HG03060 (cell line): ENCODE measurements at regions not wholly inside any gene's neighbourhood (a gene's known extent, or its start where the extent isn't known, plus 50 kb on each side); places are given as distances from the start of the nearest gene placed in this dataset.

Source experiments
- ATAC-seq: cut with Tn5 transposase; IDR thresholded peaks from one replicate; pipeline ENCODE4 v1.9.1; 2021; ENCODE audit warnings: low read depth, moderate number of reproducible peaks; ENCODE audit not compliant: unreplicated experiment

DNA sequence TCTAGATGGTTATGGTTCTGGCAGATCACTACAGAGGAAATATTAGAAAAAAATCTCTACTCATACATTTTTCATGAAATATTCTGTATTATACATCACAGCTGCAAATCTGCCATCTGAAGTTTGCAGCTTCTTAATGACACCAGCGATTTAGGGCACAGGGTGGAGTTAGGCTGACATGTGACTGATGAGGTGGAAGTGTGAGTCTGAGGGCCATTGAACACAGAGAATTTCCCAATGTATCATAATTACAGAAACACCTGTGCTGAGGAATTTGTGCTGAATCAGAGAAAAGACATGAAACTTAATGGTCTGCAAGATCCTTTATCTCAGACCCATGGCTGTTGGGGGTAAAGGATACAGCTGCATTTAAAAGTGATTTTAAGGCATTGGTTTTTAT is 2025.6 kb upstream of the AGA start:
- no peak for ATAC-seq

DNA sequence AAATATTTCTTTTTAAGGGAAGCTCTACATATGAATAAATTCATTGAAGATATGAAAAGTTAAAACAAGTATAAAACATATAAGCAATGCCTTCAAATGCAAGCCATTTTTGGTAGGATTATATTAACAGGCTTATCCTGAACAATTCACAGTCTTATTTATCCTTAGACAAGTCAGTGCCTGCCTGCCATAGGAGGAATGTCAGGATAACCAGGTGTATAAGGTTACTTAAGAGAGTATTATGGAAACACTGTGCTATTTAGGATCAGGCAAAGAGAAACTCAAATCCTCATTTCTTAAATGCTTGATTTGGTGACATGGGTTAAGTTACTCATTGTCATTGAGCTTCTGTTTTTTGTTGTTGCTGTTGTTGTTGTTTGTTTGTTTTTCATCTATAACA is 2029.9 kb upstream of the AGA start:
- no peak for ATAC-seq

DNA sequence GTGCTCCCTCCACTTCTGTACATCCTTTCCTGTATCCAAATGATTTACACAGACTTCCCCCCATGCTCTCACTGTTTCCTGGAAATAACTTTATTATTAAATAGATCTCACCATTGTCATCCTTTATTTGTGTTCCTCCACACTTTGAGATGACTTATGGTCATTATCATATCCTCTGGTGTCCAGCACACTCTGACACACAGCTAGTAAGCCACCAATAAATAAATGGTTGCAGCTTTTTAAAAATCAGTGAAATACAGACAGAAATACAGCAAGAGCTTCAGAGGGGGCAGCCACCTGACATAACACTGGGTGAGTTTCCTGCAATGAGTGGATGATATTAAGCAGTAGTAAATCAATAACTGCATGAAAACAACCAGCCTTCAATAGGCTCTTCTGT is 2036.4 kb upstream of the AGA start:
- no peak for ATAC-seq

DNA sequence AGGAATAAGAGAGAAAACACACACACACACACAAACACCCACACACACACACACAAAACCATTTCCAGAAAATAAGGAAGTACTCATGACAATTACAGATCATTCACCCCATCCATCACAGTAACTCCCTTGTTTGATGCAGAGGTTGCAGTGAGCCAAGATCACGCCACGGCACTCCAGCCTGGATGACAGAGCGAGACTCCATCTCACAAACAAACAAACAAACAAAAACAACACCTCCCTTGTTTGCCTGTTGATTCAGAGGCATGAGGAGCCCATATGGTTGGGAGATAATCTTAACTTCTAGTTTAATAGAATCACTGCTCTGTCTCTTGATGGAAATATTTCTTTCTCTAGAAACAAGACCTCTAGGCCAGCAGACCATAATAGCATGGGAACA is 2043.5 kb upstream of the AGA start:
- ATAC-seq = no peak

DNA sequence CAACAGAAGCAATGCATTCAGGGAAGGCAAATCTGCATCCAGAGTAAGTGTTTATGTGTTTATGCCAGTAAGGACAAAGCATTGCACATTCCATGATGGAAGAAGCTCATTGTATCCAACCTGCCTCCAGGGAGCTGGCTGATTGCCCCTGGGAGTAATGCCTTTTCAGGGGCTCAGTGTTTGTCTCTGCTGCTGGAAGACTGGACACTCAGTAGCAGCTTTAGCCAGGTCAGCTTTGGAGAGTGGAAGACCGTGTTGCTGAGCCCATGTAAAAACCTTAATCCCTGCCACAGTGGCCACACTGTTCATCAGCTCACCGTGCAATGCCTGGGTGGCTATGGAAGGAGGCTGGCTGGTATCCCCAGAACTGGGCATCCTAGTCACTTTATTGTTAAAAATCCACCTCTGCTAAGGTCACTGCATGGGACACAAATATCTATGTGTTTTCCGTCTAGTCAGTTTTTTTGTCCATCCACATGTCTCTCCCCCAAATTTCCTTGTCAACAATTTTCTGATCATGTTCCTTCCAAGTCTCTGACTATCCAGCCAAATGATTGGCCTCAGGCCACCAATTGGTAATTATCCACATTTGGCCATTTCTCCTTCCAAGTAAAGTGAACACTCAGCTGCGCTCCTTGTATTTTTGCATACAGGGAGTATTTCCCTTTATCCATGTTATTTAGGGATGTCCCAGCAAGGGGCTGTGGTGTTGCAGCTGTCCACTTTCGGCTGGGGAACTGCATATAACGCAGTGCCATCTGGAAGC is 2044.5 kb upstream of the AGA start:
- no peak for ATAC-seq

DNA sequence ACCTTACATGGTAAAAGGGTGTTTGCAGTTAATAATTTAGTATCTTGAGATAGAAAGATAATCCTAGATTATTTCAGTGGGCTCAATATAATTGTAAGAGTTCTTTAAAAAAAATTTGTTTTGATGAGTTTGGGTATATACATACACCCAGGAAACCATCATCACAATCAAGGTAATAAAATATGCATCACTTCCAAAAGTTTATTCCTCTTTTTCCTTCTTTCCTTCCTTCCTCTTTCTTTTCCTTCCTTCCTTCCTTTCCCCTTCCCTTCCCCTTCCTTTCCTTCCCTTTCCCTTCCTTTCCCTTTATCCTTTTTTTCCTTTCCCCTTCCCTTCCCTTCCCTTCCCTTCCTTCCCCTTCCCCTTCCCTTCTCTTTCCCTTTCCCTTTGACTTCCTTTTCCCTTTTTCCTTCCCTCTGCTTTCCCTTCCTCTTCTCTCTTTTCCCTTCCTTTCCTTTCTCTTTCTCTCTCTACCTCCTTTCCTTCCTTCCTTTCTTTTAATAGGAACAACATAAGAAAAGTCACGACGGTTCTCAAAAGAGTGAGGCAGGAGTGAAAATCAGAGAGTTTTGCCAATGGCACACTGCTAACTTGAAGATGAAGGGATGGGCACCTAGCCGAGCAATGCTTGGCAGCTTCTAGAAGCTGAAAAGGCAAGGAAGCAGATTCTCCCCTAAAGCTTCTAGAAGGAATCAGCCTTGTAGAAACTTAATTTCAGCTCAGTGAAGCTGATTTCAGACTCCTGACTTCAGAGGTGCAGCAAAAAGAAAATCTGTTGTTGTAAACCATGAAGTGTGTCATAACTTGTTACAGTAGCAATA is 2050.2 kb upstream of the AGA start:
- no peak for ATAC-seq

DNA sequence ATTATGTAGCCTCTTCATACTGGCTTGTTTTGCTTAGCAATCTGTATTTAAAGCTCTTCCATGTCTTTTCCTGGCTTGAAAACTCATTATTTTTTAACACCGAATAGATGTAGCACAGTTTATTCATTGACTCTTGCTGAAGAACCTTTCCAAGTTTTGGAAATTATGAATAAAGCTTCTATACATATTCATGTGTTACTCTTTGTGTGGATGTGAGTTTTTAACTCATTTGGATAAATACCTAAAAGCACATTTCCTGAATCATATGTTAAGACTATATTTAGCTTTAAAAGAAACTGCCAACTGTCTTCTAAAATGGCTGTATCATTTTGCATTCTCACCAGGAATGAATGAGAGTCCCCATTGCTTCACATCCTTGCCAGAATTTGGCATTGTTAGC is 2061.7 kb upstream of the AGA start:
- no peak for ATAC-seq

DNA sequence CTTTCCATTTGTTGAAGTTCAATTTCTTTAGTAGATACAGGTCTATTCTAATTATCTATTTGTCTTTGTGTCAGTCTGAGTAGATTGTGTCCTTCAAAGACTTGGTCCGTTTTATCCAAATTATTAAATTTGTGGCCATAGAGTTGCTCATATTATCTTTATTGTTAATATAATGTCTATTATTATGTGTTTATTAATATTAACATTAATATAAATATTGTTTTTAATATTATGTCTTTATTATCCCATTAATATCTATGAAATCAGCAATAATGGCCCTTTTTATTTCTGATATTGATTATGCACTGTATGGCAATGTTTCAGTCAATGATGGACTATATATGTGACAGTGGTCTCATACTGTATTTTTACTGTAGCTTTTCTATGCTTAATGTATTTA is 2067.3 kb upstream of the AGA start:
- no peak for ATAC-seq

DNA sequence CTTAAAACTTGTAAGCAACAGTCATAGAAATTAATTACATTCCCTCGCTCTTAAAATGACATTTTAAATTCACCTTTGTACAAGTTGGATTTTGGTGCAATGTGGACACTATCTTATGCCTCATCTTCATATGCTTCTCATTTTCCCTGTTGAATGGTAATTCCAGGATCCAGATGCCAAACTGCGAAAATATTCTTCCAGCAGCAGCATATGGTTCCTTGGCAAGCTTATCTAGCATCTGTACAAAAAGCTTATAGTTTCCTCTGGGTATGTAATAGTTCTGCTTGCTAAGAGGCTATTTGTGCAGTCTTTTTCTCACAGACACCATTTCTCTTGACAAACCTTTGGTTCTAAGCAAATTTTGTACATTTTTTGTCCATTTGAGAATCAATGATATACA is 2079.7 kb upstream of the AGA start:
- ATAC-seq = no peak

DNA sequence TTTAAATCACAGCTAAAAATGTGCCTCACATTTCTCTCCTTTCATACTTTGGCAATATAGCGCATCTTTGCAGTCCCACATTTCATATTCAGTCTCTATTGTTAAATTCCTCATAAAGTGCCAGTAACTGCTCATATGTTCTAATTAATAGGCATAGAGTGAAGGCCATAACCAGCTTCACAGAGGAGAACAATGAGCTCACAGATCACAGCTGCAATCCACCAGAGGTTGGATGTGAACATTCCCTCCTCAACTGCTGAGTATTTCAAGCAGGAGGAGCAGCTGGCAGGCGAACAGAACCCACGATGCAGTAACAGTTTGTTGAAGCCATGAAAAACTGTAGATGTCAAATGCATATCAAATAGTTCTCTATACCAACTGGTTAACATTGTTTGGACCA is 2088.7 kb upstream of the AGA start:
- ATAC-seq = no peak

DNA sequence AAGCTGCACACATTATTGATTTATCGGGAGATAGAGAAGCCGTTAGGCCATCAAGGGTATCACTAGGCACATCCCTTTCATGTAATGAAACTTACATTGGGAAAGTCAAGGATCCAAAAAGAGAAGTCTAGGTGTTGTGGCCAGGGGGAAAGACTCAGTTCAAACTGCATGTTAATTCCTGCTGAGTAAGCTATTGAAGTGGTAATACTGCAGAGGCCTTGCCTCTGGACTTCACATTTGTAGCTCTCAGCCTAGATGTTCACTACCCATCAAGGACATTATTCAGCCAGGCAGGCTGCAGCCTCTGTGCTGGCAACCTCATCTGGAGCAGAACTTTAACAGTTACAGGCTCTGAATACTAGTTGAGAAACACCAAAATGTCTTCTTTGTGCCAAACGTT is 2094.5 kb upstream of the AGA start:
- no peak for ATAC-seq

DNA sequence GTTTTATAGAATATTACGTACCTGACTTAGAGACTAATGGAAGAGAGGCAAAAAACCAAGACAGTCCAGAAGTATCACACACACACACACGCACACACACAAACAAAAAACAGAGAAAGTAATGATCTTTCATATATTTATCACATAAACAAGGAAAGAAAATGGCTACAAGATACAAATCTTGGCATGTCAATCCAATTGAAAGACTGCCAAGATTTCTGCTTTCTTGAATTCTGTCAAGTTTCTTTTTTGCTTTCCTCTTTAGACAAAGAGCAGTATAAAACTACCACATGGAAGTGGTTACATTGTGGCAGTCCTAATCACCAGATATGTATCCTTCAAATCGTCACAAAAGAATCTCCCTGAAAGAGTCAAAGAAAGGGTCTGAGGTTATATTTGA is 2097.4 kb upstream of the AGA start:
- no peak for ATAC-seq

DNA sequence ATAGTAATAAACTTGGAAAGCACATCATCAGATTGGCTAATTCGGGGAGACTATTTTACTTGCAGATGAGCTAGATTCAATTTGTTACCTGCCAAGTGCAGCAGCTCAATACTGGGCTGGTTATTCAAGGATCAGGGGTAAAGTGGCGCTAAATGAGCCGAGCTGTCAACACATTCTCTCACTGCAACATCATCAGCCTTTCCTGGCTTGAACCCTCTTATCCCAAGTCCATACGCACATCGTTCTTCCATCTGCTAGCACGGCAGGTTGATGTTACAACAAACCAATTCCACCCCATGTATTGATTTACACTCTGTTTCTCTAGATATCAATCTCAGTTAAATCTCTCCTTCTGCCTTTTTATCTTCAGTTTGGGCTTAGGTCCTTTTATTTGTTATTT is 2101.5 kb upstream of the AGA start:
- no peak for ATAC-seq

DNA sequence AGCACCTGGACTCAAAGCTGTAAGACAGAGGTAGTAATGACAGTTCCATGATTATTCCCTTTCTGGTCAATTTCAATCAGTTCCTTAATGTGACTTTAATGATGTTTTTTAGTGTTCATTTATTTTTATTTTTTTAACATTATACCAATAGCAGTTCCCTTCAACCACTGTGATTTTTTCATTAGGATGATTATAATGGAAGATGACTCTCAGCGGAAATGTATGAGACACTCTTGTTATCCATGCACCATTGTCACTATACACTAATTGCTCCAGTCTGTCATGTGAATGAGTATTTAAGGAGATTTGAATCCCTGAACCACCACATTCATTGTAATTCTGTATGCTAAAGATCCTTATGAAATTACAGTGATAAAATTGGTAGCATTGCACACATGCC is 2102.3 kb upstream of the AGA start:
- ATAC-seq = no peak

DNA sequence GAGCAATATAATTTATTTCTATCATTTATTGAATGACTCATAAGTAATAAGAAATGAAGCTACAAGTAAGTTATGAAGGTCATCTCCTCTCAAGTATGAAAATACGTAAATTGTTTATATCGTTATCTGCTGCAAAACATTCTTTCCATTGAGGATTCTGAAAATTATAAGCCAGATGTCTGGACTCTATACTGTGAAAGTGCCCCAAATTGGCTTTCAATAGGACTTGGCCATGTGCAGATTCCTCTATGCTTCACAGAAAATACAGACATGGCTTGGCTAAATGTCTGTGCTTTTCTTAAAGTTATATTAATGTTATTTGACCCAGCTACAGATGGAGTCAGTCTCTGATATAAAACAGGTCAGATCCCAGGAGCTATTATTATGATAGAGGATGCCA is 2109.9 kb upstream of the AGA start:
- no peak for ATAC-seq

DNA sequence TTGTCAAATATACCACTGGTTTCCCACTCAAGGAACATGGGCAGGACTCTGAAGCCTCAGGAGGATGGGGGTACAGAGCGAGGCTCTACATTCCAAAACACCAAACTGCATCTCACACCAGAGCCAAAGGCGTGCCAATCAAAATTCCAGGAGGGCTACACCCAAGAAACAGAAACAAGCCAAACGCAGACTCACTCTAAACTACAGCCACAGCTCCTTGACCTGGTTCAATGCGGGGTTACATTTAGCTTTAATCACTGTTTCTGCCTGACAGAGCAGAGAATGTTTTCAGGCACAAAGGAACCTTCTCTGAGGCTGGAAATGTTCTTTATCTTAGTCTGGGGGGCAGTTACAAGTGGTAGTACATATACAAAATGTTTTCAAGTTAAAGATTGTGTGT is 2121.5 kb upstream of the AGA start:
- no peak for ATAC-seq

DNA sequence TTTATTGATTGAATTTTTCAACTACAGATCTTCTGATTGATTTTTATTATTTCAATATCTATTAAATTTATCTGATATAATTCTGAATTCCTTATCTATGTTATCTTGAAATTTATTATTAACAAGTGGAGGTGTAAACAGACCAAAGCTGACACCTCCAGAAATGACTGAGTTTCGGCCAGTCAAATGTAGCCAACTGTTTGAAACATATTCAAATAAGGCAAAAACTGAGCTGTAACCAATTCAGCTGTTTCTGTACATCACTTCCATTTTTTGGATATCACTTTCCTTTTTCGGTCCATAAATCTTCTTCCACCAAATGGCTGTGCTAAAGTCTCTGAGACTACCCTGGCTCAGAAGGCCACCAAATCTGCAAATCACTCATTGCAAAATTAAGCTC is 2127.3 kb upstream of the AGA start:
- no peak for ATAC-seq

DNA sequence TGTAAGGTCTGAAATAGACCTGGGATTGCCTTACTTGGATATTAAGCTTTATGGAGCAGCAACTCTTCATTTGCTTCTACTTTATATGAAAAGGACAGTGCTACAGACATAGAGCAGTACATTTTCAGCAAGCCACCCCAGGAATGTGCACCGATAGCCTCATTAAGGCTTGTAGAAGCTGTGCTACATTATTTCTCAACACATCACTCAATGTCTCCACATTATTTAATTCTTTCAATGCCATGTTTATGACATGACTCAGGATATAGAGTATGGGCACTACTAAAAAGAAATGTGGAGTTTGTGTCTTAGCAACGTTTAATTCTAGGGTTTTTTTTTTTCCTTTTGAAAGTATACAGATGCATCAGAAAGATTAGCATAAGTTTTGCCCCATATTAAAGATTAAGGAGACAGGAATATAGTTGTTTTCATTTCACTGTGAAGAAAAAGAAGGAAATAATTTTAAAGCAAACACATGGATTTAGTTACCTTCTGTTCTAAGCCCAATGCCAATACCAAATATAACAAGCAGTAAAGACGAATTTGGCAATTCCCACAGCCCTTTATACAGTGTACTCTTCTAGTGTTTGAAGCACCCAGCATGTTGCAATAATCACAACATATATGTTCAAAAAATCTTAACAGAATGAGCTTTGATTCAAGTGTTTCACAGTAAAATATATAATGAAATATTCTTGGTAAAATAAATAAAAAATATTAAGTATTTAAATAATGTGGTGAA is 2140.1 kb upstream of the AGA start:
- ATAC-seq = no peak

DNA sequence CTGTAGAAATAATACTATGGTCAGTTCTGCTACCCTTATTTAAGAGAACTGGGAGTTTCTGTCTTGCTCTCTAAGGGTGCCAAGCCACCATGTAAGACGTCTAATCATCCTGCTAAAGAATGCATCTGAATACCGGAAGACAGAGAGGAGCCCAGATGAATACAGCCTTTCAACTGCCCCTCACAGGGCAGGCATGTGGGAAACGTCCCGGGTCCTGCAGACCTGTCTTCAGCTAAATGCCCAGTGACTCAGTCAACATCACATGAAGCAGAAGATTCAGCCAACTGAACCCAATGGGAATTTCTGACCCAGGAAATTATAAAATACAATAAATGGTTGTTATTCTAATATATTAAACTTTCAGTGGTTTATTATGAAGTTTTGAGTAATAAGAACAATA is 2141.0 kb upstream of the AGA start:
- no peak for ATAC-seq

DNA sequence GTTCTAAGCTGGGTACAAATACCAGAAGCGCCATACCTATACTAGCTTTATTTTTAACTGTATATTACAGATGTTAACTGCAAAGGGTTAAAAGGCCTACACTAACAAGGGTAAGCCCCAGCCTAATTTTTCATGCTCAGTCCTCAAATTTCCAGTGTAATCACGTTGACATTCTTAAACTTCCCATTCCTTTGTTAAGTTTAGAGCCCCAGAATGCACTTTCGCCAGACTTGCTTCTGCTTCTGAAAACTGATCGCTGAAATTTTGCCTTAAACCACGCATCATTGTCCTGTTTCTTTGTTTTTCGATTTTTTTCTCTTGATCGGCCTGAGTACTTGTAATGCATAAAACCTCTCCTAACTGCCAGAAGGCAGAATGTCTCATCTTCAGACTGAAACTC is 2141.9 kb upstream of the AGA start:
- no peak for ATAC-seq

DNA sequence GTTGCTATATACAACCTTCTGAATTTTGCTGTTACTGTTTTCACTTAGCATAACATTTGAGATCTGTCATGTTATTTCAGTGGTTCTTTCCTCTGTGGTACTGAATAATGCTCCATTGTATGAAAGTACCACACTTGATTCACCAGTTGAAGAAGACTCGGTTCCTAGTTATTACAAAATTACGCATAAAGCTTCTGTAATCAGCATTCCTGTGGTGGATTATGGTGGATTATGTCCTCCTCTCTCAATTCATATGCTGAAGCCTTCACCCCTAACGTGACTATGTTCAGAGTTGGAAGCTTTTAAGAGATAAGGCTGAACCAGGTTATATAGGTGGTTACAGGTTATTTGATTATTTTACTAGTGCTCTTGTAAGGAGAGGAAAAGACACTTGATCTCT is 2143.5 kb upstream of the AGA start:
- ATAC-seq = no peak

DNA sequence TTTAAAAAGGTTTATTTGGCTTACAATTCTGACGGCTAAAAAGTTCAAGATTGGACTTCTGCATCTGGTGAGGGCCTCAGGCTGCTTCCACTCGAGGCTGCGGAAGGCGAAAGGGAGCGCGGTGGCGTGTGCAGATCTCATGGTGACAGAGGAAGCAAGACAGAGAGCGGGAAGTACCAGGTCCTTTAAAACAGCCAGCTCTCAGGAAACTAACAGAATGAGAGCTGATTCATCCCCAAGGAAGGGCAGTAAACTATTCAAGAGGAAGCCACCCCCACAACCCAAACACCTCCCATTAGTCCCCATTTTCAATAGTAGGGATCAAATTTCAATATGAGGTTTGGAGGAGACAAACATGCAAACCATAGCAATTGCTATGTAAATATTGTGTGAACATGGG is 2144.2 kb upstream of the AGA start:
- ATAC-seq = no peak
